ENCODE measurements at regions not wholly inside any gene's neighbourhood (a gene's known extent, or its start where the extent isn't known, plus 50 kb on each side); places are given as distances from the start of the nearest gene placed in this dataset.

GRCh38 chr6:56865081-56865875 is 89.6 kb upstream of the BEND6 start:
- DNase-seq (ENCODE audit: extremely low read depth in 1 of 11, low read depth in 9 of 11, low spot score in 4 of 11): no peak

GRCh38 chr6:56864171-56864616 is 90.7 kb upstream of the BEND6 start:
- DNase-seq (ENCODE audit: extremely low read depth in 1 of 11, low read depth in 9 of 11, low spot score in 4 of 11): no peak

- DNase-seq (ENCODE audit: extremely low read depth in 1 of 11, low read depth in 9 of 11, low spot score in 4 of 11): no peak
Measured at GRCh38 chr6:56863366-56863765, 91.5 kb upstream of the BEND6 start.

GRCh38 chr6:56862415-56863175 is 92.3 kb upstream of the BEND6 start:
- no peak for DNase-seq (ENCODE audit: extremely low read depth in 1 of 11, low read depth in 9 of 11, low spot score in 4 of 11)

- no peak for DNase-seq (ENCODE audit: extremely low read depth in 1 of 11, low read depth in 9 of 11, low spot score in 4 of 11)
Measured at GRCh38 chr6:56860475-56860874, 94.4 kb upstream of the BEND6 start.

- DNase-seq (ENCODE audit: extremely low read depth in 1 of 11, low read depth in 9 of 11, low spot score in 4 of 11): no peak
Measured at GRCh38 chr6:56856036-56856580, 98.8 kb upstream of the BEND6 start.

- no peak for DNase-seq (ENCODE audit: extremely low read depth in 1 of 11, low read depth in 9 of 11, low spot score in 4 of 11)
Measured at GRCh38 chr6:56854086-56854485, 100.8 kb upstream of the BEND6 start.

- no peak for DNase-seq (ENCODE audit: extremely low read depth in 1 of 11, low read depth in 9 of 11, low spot score in 4 of 11)
Measured at GRCh38 chr6:56853541-56853940, 101.4 kb upstream of the BEND6 start.

GRCh38 chr6:56852260-56853010 is 102.5 kb upstream of the BEND6 start:
- DNase-seq (ENCODE audit: extremely low read depth in 1 of 11, low read depth in 9 of 11, low spot score in 4 of 11): peak in 3 of 11 donors; percentile 29 to 35 (median 33)

GRCh38 chr6:56851541-56852259 is 103.2 kb upstream of the BEND6 start:
- DNase-seq (ENCODE audit: extremely low read depth in 1 of 11, low read depth in 9 of 11, low spot score in 4 of 11): peak in 9 of 11 donors; percentile 55 to 78 (median 71)

- no peak for DNase-seq (ENCODE audit: extremely low read depth in 1 of 11, low read depth in 9 of 11, low spot score in 4 of 11)
Measured at GRCh38 chr6:56851074-56851473, 103.8 kb upstream of the BEND6 start.

GRCh38 chr6:56850626-56851025 is 104.3 kb upstream of the BEND6 start:
- no peak for DNase-seq (ENCODE audit: extremely low read depth in 1 of 11, low read depth in 9 of 11, low spot score in 4 of 11)

- no peak for DNase-seq (ENCODE audit: extremely low read depth in 1 of 11, low read depth in 9 of 11, low spot score in 4 of 11)
Measured at GRCh38 chr6:56849896-56850295, 105.0 kb upstream of the BEND6 start.

GRCh38 chr6:56848105-56848504 is 106.8 kb upstream of the BEND6 start:
- no peak for DNase-seq (ENCODE audit: extremely low read depth in 1 of 11, low read depth in 9 of 11, low spot score in 4 of 11)

- no peak for DNase-seq (ENCODE audit: extremely low read depth in 1 of 11, low read depth in 9 of 11, low spot score in 4 of 11)
Measured at GRCh38 chr6:56845032-56845431, 109.9 kb upstream of the BEND6 start.

- peak in 9 of 11 donors; percentile 29 to 68 (median 54) for DNase-seq (ENCODE audit: extremely low read depth in 1 of 11, low read depth in 9 of 11, low spot score in 4 of 11)
Measured at GRCh38 chr6:56843476-56844349, 111.2 kb upstream of the BEND6 start.

GRCh38 chr6:56842686-56843475 is 112.0 kb upstream of the BEND6 start:
- peak in 6 of 11 donors; percentile 23 to 41 (median 26) for DNase-seq (ENCODE audit: extremely low read depth in 1 of 11, low read depth in 9 of 11, low spot score in 4 of 11)
